ENCODE measurements at regions not wholly inside any gene's neighbourhood (a gene's known extent, or its start where the extent isn't known, plus 50 kb on each side); places are given as distances from the start of the nearest gene placed in this dataset.

- CTCF ChIA-PET, result no interaction called here
- TF ChIP-seq CTCF (IDR thresholded peaks at IDR 0.05), result no peak
- no peak for ATAC-seq (ENCODE audit: low read depth)
- Mint-ChIP-seq H3K36me3 (ENCODE audit: low read depth) (no peaks in the 10 kb centered on the region), H3K4me1 (no peaks in the 10 kb centered on the region), H3K27ac (no peak overlapping the region), H3K4me3 (no peak overlapping the region), H3K9me3 (no peaks in the 10 kb centered on the region), H3K27me3 (peaks cover 10% of the 10 kb centered on the region)
- no peak for DNase-seq
- POLR2A ChIA-PET, result no interaction called here
- intact Hi-C loops (cut with micrococcal nuclease), result no loop called here
Observed at GRCh38 chr1:229065613-229066012, 205.3 kb upstream of the RAB4A start.

GRCh38 chr1:229066591-229066990 lies 204.3 kb upstream of the RAB4A start:
- POLR2A ChIA-PET, result no interaction called here
- CTCF ChIA-PET, result no interaction called here
- H3K9me3 Mint-ChIP-seq, result no peaks in the 10 kb centered on the region
- H3K27ac Mint-ChIP-seq, result no peak overlapping the region
- H3K27me3 Mint-ChIP-seq, result peaks cover 8% of the 10 kb centered on the region
- DNase-seq, result no peak
- H3K4me1 Mint-ChIP-seq, result no peaks in the 10 kb centered on the region
- no peaks in the 10 kb centered on the region for H3K36me3 Mint-ChIP-seq (ENCODE audit: low read depth)
- no peak overlapping the region for H3K4me3 Mint-ChIP-seq
- no peak for TF ChIP-seq CTCF (IDR thresholded peaks at IDR 0.05)
- intact Hi-C loops (cut with micrococcal nuclease), result no loop called here
- no peak for ATAC-seq (ENCODE audit: low read depth)

- DNase-seq, result no peak
Observed at GRCh38 chr1:229067546-229067945, 203.4 kb upstream of the RAB4A start.

GRCh38 chr1:229068270-229068987 lies 202.5 kb upstream of the RAB4A start:
- Mint-ChIP-seq H3K9me3 (no peaks in the 10 kb centered on the region), H3K27me3 (peaks cover 6% of the 10 kb centered on the region), H3K27ac (no peak overlapping the region), H3K36me3 (ENCODE audit: low read depth) (no peaks in the 10 kb centered on the region), H3K4me3 (no peak overlapping the region), H3K4me1 (no peaks in the 10 kb centered on the region)
- no peak for ATAC-seq (ENCODE audit: low read depth)
- no peak for TF ChIP-seq CTCF (IDR thresholded peaks at IDR 0.05)
- intact Hi-C loops (cut with micrococcal nuclease), result no loop called here
- ChIA-PET CTCF (no interaction called here), POLR2A (no interaction called here)
- no peak for DNase-seq

More at GRCh38 chr1:229067546-229067945, 203.4 kb upstream of the RAB4A start:
- Mint-ChIP-seq H3K36me3 (ENCODE audit: low read depth) (no peaks in the 10 kb centered on the region), H3K9me3 (no peaks in the 10 kb centered on the region), H3K27me3 (peaks cover 6% of the 10 kb centered on the region), H3K4me3 (no peak overlapping the region), H3K4me1 (no peaks in the 10 kb centered on the region), H3K27ac (no peak overlapping the region)
- CTCF ChIA-PET, result no interaction called here
- intact Hi-C loops (cut with micrococcal nuclease), result no loop called here
- ATAC-seq (ENCODE audit: low read depth), result no peak
- POLR2A ChIA-PET, result no interaction called here
- TF ChIP-seq CTCF (IDR thresholded peaks at IDR 0.05), result no peak

GRCh38 chr1:229069176-229069575 lies 201.7 kb upstream of the RAB4A start:
- ChIA-PET CTCF (no interaction called here), POLR2A (no interaction called here)
- TF ChIP-seq CTCF (IDR thresholded peaks at IDR 0.05), result no peak
- intact Hi-C loops (cut with micrococcal nuclease), result no loop called here
- DNase-seq (no peak), ATAC-seq (ENCODE audit: low read depth) (no peak)
- Mint-ChIP-seq H3K36me3 (ENCODE audit: low read depth) (no peaks in the 10 kb centered on the region), H3K27me3 (peaks cover 3% of the 10 kb centered on the region), H3K9me3 (no peaks in the 10 kb centered on the region), H3K4me1 (no peaks in the 10 kb centered on the region), H3K4me3 (no peak overlapping the region), H3K27ac (no peak overlapping the region)

All from activated B cell treated with CpG ODN at 0.5 μM for 24 hours (primary cell).